ENCODE measurements at regions not wholly inside any gene's neighbourhood (a gene's known extent, or its start where the extent isn't known, plus 50 kb on each side); places are given as distances from the start of the nearest gene placed in this dataset.

- DNase-seq (no peak), ATAC-seq (no peak)
- Mint-ChIP-seq H3K9me3 (peaks cover 6% of the 10 kb centered on the region), H3K36me3 (ENCODE audit: insufficient read depth) (no peaks in the 10 kb centered on the region), H3K4me3 (no peak overlapping the region), H3K4me1 (ENCODE audit: low read depth) (peaks cover 24% of the 10 kb centered on the region), H3K27me3 (ENCODE audit: low read depth) (no peaks in the 10 kb centered on the region)
Measured at GRCh38 chr1:5371270-5371669, 621.0 kb downstream of the NPHP4 start.

GRCh38 chr1:5370311-5370710 lies 621.9 kb downstream of the NPHP4 start:
- ATAC-seq (peak in 1 of 2 donors; percentile 71), DNase-seq (no peak)
- Mint-ChIP-seq H3K4me3 (no peak overlapping the region), H3K36me3 (ENCODE audit: insufficient read depth) (no peaks in the 10 kb centered on the region), H3K4me1 (ENCODE audit: low read depth) (peaks cover 24% of the 10 kb centered on the region), H3K27me3 (ENCODE audit: low read depth) (no peaks in the 10 kb centered on the region), H3K9me3 (peaks cover 6% of the 10 kb centered on the region)

GRCh38 chr1:5369223-5369622 lies 623.0 kb downstream of the NPHP4 start:
- no peak for DNase-seq
- no peaks in the 10 kb centered on the region for H3K27me3 Mint-ChIP-seq (ENCODE audit: low read depth)
- no peak overlapping the region for H3K4me3 Mint-ChIP-seq
- peaks cover 25% of the 10 kb centered on the region for H3K4me1 Mint-ChIP-seq (ENCODE audit: low read depth)
- peaks cover 11% of the 10 kb centered on the region for H3K9me3 Mint-ChIP-seq
- no peaks in the 10 kb centered on the region for H3K36me3 Mint-ChIP-seq (ENCODE audit: insufficient read depth)
- no peak for ATAC-seq

DNA sequence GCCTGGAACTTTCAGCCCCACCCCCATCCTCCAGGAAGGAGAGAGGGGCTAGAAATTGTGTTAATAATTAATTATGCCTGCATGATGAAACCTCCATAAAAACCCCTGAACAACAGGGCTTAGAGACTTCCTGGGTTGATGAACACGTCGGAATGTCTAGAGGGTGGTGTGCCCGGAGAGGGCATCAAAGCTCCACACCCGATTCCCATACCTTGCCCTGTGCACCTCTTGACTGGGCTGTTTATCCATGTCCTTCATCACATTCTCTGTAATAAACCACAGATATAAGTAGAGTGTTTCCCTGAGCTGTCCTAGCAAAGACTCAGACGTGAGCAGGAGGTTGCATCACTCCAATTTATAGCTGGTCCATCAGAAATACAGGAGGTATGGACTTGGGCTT lies 624.0 kb downstream of the NPHP4 start:
- no peak overlapping the region for H3K4me3 Mint-ChIP-seq
- no peak for ATAC-seq

DNA sequence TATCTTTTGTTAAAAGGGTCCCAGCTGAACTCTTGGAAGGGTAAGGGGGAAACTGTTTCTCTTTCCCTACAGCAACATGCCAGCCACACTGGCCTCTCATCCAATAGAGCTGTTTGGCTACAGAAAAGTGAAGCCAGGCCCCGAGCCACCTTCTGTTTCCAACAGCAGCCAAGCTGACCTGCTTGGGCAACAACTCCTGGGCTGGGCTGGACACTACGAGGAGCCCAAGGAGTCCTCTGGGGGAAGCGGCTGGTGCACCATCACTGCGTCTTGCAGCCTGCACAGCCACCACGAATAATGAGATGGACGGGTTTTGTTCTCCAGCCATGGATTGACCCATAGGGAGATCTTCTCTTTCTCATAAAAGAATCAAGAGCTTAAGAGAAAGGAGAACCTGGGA lies 624.9 kb downstream of the NPHP4 start:
- H3K36me3 Mint-ChIP-seq (ENCODE audit: insufficient read depth): no peaks in the 10 kb centered on the region
- ATAC-seq (no peak), DNase-seq (no peak)
- H3K4me3 Mint-ChIP-seq: no peak overlapping the region
- H3K9me3 Mint-ChIP-seq: peaks cover 5% of the 10 kb centered on the region
- H3K27me3 Mint-ChIP-seq (ENCODE audit: low read depth): no peaks in the 10 kb centered on the region
- H3K4me1 Mint-ChIP-seq (ENCODE audit: low read depth): peaks cover 25% of the 10 kb centered on the region

More for the DNA sequence above, 624.0 kb downstream of the NPHP4 start:
- Mint-ChIP-seq H3K4me1 (ENCODE audit: low read depth) (peaks cover 25% of the 10 kb centered on the region), H3K27me3 (ENCODE audit: low read depth) (no peaks in the 10 kb centered on the region), H3K9me3 (peaks cover 6% of the 10 kb centered on the region), H3K36me3 (ENCODE audit: insufficient read depth) (no peaks in the 10 kb centered on the region)
- DNase-seq: no peak

DNA sequence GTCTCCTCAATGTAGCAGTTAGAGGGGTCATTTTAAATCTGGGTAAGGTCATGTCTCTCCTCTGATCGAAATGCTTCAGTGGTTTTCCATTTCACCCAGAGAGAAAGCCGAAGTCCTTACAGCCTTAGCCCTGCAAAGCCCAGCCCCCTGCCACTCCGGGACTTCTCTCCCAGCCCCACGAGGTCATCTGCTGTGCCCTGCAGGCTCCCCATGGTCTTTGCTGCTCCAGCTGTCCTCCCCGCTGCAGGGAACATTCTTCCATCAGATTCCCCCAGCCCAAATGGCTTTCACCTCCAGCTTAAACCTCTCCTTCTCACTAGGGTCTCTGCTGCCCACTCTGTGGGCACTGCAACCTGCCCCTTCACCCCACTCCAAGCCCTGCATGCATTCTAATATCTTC lies 626.5 kb downstream of the NPHP4 start:
- no peak overlapping the region for H3K4me3 Mint-ChIP-seq
- H3K27me3 Mint-ChIP-seq (ENCODE audit: low read depth): no peaks in the 10 kb centered on the region
- no peaks in the 10 kb centered on the region for H3K36me3 Mint-ChIP-seq (ENCODE audit: insufficient read depth)
- H3K4me1 Mint-ChIP-seq (ENCODE audit: low read depth): peaks cover 18% of the 10 kb centered on the region
- DNase-seq: no peak
- no peak for ATAC-seq
- peaks cover 5% of the 10 kb centered on the region for H3K9me3 Mint-ChIP-seq

GRCh38 chr1:5364591-5364990 lies 627.6 kb downstream of the NPHP4 start:
- Mint-ChIP-seq H3K27me3 (ENCODE audit: low read depth) (no peaks in the 10 kb centered on the region), H3K4me3 (no peak overlapping the region), H3K4me1 (ENCODE audit: low read depth) (peaks cover 7% of the 10 kb centered on the region), H3K9me3 (peaks cover 6% of the 10 kb centered on the region), H3K36me3 (ENCODE audit: insufficient read depth) (no peaks in the 10 kb centered on the region)
- ATAC-seq (no peak), DNase-seq (no peak)

- ATAC-seq: no peak
- peaks cover 2% of the 10 kb centered on the region for H3K4me1 Mint-ChIP-seq (ENCODE audit: low read depth)
- H3K36me3 Mint-ChIP-seq (ENCODE audit: insufficient read depth): no peaks in the 10 kb centered on the region
- peaks cover 3% of the 10 kb centered on the region for H3K27me3 Mint-ChIP-seq (ENCODE audit: low read depth)
- H3K9me3 Mint-ChIP-seq: peaks cover 16% of the 10 kb centered on the region
- no peak overlapping the region for H3K4me3 Mint-ChIP-seq
- no peak for DNase-seq
Measured at GRCh38 chr1:5354681-5355080, 637.5 kb downstream of the NPHP4 start.

GRCh38 chr1:5351366-5351765 lies 640.9 kb downstream of the NPHP4 start:
- Mint-ChIP-seq H3K27me3 (ENCODE audit: low read depth) (peaks cover 3% of the 10 kb centered on the region), H3K4me1 (ENCODE audit: low read depth) (peaks cover 7% of the 10 kb centered on the region), H3K9me3 (peaks cover 12% of the 10 kb centered on the region), H3K36me3 (ENCODE audit: insufficient read depth) (no peaks in the 10 kb centered on the region), H3K4me3 (no peak overlapping the region)
- no peak for DNase-seq
- ATAC-seq: no peak

GRCh38 chr1:5349526-5349925 lies 642.7 kb downstream of the NPHP4 start:
- Mint-ChIP-seq H3K4me3 (no peak overlapping the region), H3K27me3 (ENCODE audit: low read depth) (no peaks in the 10 kb centered on the region), H3K4me1 (ENCODE audit: low read depth) (peaks cover 8% of the 10 kb centered on the region), H3K36me3 (ENCODE audit: insufficient read depth) (no peaks in the 10 kb centered on the region), H3K9me3 (no peaks in the 10 kb centered on the region)
- no peak for DNase-seq
- ATAC-seq: no peak

- Mint-ChIP-seq H3K36me3 (ENCODE audit: insufficient read depth) (no peaks in the 10 kb centered on the region), H3K4me3 (no peak overlapping the region), H3K27me3 (ENCODE audit: low read depth) (no peaks in the 10 kb centered on the region), H3K4me1 (ENCODE audit: low read depth) (peaks cover 8% of the 10 kb centered on the region), H3K9me3 (no peaks in the 10 kb centered on the region)
- ATAC-seq: no peak
- DNase-seq: no peak
Measured at GRCh38 chr1:5348732-5349465, 643.3 kb downstream of the NPHP4 start.

- Mint-ChIP-seq H3K9me3 (no peaks in the 10 kb centered on the region), H3K36me3 (ENCODE audit: insufficient read depth) (no peaks in the 10 kb centered on the region), H3K4me1 (ENCODE audit: low read depth) (peaks cover 8% of the 10 kb centered on the region), H3K27me3 (ENCODE audit: low read depth) (no peaks in the 10 kb centered on the region), H3K4me3 (no peak overlapping the region)
- no peak for DNase-seq
- no peak for ATAC-seq
Measured at GRCh38 chr1:5347726-5348125, 644.5 kb downstream of the NPHP4 start.

- DNase-seq: no peak
- peaks cover 12% of the 10 kb centered on the region for H3K4me1 Mint-ChIP-seq (ENCODE audit: low read depth)
- ATAC-seq: no peak
- no peaks in the 10 kb centered on the region for H3K9me3 Mint-ChIP-seq
- no peaks in the 10 kb centered on the region for H3K27me3 Mint-ChIP-seq (ENCODE audit: low read depth)
- H3K4me3 Mint-ChIP-seq: no peak overlapping the region
- no peaks in the 10 kb centered on the region for H3K36me3 Mint-ChIP-seq (ENCODE audit: insufficient read depth)
Measured at GRCh38 chr1:5345556-5345955, 646.7 kb downstream of the NPHP4 start.

DNA sequence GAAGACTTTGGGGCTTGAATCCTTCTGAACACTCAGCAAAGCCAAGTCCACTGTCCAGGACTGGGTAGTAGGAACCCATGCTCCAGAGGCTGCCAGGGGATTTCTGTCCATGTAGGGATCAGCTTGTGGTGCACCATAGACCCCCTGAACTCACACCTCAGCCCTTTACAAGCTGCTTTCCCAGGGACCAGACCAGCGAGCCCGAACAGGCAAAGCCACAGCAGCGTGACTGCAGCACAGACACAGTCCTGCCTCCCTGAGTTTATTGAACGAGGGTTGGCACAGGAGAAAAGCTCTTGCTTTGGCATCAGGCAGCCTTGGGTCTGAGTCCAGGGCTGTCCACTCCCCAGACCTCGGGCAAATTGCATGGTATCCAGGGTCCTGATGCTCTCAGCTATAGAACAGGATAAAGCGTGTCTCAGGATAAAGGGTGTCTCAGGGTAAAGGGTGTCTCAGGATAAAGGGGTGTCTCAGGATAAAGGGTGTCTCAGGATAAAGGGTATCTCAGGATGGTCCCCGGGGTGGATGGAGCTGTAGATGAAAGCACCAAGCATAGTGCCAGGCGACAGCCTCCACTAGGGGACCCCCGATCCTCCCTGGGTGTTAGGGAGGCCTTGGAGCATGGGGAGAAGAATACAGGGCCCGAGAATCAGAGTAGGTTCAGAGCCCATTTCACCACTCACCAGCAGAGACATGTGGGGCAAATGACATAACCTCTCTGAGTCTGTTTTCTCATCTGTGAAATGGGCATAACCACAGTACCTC lies 648.8 kb downstream of the NPHP4 start:
- Mint-ChIP-seq H3K27me3 (ENCODE audit: low read depth) (no peaks in the 10 kb centered on the region), H3K4me1 (ENCODE audit: low read depth) (peaks cover 8% of the 10 kb centered on the region), H3K4me3 (no peak overlapping the region), H3K36me3 (ENCODE audit: insufficient read depth) (no peaks in the 10 kb centered on the region), H3K9me3 (no peaks in the 10 kb centered on the region)
- ATAC-seq (no peak), DNase-seq (no peak)

GRCh38 chr1:5342830-5343229 lies 649.4 kb downstream of the NPHP4 start:
- Mint-ChIP-seq H3K4me3 (no peak overlapping the region), H3K9me3 (no peaks in the 10 kb centered on the region), H3K36me3 (ENCODE audit: insufficient read depth) (no peaks in the 10 kb centered on the region), H3K4me1 (ENCODE audit: low read depth) (peaks cover 14% of the 10 kb centered on the region), H3K27me3 (ENCODE audit: low read depth) (no peaks in the 10 kb centered on the region)
- DNase-seq (no peak), ATAC-seq (no peak)

All from activated T-cell treated with anti-CD3 and anti-CD28 coated beads, Interleukin-2, amount 50 U/mL, for 4 hours (primary cell).